ENCODE measurements at regions not wholly inside any gene's neighbourhood (a gene's known extent, or its start where the extent isn't known, plus 50 kb on each side); places are given as distances from the start of the nearest gene placed in this dataset.

- ChIA-PET CTCF (no interaction called here), POLR2A (no interaction called here)
- no peak for TF ChIP-seq CTCF (IDR thresholded peaks at IDR 0.05; ENCODE audit: insufficient read depth, low read length, missing control alignments)
- DNase-seq (ENCODE audit: low read depth, low spot score), result no peak
- H3K4me3 ChIP-seq (ENCODE audit: low read depth, low read length), result no peak overlapping the region
These were observed 551.9 kb upstream of the CA10 start for GRCh38 chr17:52710363-52710901.

- TF ChIP-seq CTCF (IDR thresholded peaks at IDR 0.05; ENCODE audit: insufficient read depth, low read length, missing control alignments), result no peak
- DNase-seq (ENCODE audit: low read depth, low spot score), result no peak
- POLR2A ChIA-PET, result no interaction called here
- CTCF ChIA-PET, result no interaction called here
- no peak overlapping the region for H3K4me3 ChIP-seq (ENCODE audit: low read depth, low read length)
These were observed 551.2 kb upstream of the CA10 start for GRCh38 chr17:52709724-52710123.

- CTCF ChIA-PET, result no interaction called here
- POLR2A ChIA-PET, result no interaction called here
- DNase-seq (ENCODE audit: low read depth, low spot score), result no peak
- TF ChIP-seq CTCF (IDR thresholded peaks at IDR 0.05; ENCODE audit: insufficient read depth, low read length, missing control alignments), result no peak
- H3K4me3 ChIP-seq (ENCODE audit: low read depth, low read length), result no peak overlapping the region
These were observed 537.8 kb upstream of the CA10 start for GRCh38 chr17:52696362-52696761.

- no peak for TF ChIP-seq CTCF (IDR thresholded peaks at IDR 0.05; ENCODE audit: insufficient read depth, low read length, missing control alignments)
- no peak overlapping the region for H3K4me3 ChIP-seq (ENCODE audit: low read depth, low read length)
- POLR2A ChIA-PET, result no interaction called here
- no peak for DNase-seq (ENCODE audit: low read depth, low spot score)
- CTCF ChIA-PET, result no interaction called here
These were observed 527.6 kb upstream of the CA10 start for GRCh38 chr17:52686140-52686539.

- POLR2A ChIA-PET, result no interaction called here
- no peak for TF ChIP-seq CTCF (IDR thresholded peaks at IDR 0.05; ENCODE audit: insufficient read depth, low read length, missing control alignments)
- CTCF ChIA-PET, result no interaction called here
- no peak for DNase-seq (ENCODE audit: low read depth, low spot score)
- H3K4me3 ChIP-seq (ENCODE audit: low read depth, low read length), result no peak overlapping the region
These were observed 523.0 kb upstream of the CA10 start for GRCh38 chr17:52681480-52681879.

GRCh38 chr17:52678211-52678610 is 519.7 kb upstream of the CA10 start:
- no peak for TF ChIP-seq CTCF (IDR thresholded peaks at IDR 0.05; ENCODE audit: insufficient read depth, low read length, missing control alignments)
- H3K4me3 ChIP-seq (ENCODE audit: low read depth, low read length), result no peak overlapping the region
- no peak for DNase-seq (ENCODE audit: low read depth, low spot score)
- CTCF ChIA-PET, result no interaction called here
- POLR2A ChIA-PET, result no interaction called here

Measured in AG04449 (cell line).